ENCODE measurements at regions not wholly inside any gene's neighbourhood (a gene's known extent, or its start where the extent isn't known, plus 50 kb on each side); places are given as distances from the start of the nearest gene placed in this dataset.
"Not testable (repeated sequence)": the region's sequence is repeated elsewhere in the genome, so short reads cannot be mapped to it uniquely, and the experiment has no call there.

DNA sequence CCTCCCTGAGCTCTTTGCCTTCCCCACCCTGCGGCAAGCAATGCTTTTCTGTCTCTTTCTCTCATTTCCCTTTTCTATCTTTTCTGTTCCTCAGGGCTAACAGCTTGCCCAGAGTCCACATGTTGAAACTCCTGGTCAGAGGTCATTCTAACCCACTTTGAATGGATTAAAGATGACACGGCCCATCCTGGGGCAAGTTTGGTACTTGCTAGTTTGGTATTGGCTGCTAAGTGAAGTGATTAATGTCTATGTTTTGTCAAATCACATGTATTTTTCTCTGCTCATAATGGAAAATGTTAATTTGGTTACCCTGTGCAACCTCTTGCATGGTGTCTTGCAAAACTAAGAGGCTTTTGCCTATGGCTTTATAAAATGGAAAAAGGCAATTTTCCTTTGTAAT is 960.2 kb downstream of the CNTNAP5 start:
- no peak for DNase-seq (ENCODE audit: low read depth)
- H3K4me3 ChIP-seq (ENCODE audit: low read depth, low read length), result no peak overlapping the region
- no peak for TF ChIP-seq CTCF (IDR thresholded peaks at IDR 0.05; ENCODE audit: insufficient read depth, low read length)

DNA sequence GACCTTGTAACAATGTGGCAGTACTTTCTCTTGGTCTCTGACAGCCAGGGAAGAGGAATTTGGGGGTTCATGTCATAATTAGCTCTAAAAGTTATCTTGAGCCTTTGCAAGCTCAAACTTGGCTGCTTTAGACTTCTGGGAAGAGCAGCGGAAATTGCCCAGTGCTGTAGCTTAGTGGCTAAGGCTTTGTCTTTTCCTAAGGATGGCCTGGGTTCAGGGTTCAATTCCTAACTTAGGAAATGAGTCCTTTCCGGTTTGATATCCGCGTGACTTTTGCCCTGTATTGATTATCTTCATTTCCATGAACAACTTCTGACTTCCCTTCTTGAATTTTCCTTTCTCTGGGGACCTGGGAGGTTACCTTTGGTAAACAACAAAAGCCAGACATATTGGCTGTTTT is 961.0 kb downstream of the CNTNAP5 start:
- TF ChIP-seq CTCF (IDR thresholded peaks at IDR 0.05; ENCODE audit: insufficient read depth, low read length), result no peak
- H3K4me3 ChIP-seq (ENCODE audit: low read depth, low read length), result no peak overlapping the region
- DNase-seq (ENCODE audit: low read depth), result no peak

- not testable (repeated sequence) for H3K4me3 ChIP-seq (ENCODE audit: low read depth, low read length); DNase-seq (ENCODE audit: low read depth)
Measured at GRCh38 chr2:124986870-124987269, 961.8 kb downstream of the CNTNAP5 start.

GRCh38 chr2:124987436-124987835 is 962.3 kb downstream of the CNTNAP5 start:
- not testable (repeated sequence) for H3K4me3 ChIP-seq (ENCODE audit: low read depth, low read length); DNase-seq (ENCODE audit: low read depth)

DNA sequence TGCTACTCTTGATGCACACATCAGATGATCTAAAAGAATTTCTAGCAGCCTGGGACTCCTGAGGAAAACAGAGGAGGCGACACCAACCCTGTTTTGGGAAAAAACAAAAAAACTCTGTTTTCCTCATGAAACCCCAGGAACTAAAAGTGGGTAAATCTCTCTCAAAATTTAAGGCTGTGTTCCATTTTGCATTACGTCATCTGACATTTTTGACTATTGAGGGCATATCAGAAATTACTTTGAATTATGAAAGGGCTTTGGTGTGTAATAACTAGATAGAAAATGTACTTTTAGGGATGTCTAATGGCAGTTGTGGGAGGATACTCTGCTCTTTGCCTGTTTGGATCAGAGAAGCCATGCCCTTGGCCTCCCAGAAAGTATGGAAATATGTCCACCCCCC is 963.0 kb downstream of the CNTNAP5 start:
- TF ChIP-seq CTCF (IDR thresholded peaks at IDR 0.05; ENCODE audit: insufficient read depth, low read length), result no peak
- DNase-seq (ENCODE audit: low read depth), result no peak
- no peak overlapping the region for H3K4me3 ChIP-seq (ENCODE audit: low read depth, low read length)

DNA sequence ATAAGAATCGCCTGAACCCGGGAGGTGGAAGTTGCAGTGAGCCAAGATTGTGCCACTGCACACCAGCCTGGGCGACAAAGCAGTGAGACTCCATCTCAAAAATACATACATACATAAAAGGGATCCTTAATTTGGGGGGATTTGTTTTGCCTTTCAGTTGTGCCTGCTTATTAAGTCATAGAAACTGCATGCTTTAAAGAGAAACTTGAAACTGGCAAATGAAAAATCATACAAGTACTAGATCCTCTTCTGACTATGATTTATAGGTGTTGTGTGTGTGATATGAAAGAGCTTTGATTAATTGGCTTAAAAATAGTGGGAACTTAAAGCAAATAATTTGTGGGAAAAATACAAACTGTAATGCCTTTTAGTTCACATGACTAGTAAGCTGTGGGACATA is 963.7 kb downstream of the CNTNAP5 start:
- no peak overlapping the region for H3K4me3 ChIP-seq (ENCODE audit: low read depth, low read length)
- DNase-seq (ENCODE audit: low read depth), result no peak
- no peak for TF ChIP-seq CTCF (IDR thresholded peaks at IDR 0.05; ENCODE audit: insufficient read depth, low read length)

- H3K4me3 ChIP-seq (ENCODE audit: low read depth, low read length), result no peak overlapping the region
- no peak for DNase-seq (ENCODE audit: low read depth)
- TF ChIP-seq CTCF (IDR thresholded peaks at IDR 0.05; ENCODE audit: insufficient read depth, low read length), result no peak
Measured at GRCh38 chr2:124993809-124994208, 968.7 kb downstream of the CNTNAP5 start.

DNA sequence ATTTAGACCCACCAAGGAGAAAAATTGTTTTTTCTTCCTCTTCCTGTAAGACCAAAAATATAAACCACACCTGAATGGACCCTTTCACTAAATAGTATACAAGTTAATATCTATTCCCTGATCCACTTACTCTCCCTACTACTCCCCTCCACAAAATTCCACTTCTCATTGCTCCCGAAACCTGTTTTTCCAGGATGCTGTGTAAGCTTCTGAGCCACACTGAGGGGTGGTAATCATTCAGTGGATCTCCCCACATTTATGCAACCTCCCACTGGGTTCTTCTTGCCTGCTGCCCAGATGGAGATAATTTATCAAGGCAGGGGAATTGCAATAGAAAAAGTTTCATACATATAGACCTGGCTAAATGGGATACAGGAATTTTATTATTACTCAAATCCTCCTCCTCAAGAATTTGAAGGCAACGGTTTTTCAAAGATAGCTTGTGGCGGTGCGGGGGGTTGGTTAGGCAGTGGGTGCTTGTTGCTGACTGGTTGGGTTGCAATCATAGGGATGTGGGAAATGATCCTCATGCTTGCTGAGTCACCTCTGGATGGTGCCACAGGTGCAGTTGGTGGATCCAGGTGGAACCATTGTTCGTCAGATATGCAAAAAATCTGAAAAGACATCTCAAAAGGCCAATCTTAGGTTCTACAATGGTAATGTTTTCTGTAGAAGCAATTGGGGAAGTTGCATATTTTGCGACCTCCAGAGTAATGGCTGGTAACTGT is 970.3 kb downstream of the CNTNAP5 start:
- no peak for TF ChIP-seq CTCF (IDR thresholded peaks at IDR 0.05; ENCODE audit: insufficient read depth, low read length)

More for the DNA sequence above, 970.3 kb downstream of the CNTNAP5 start:
- DNase-seq (ENCODE audit: low read depth), result no peak
- no peak overlapping the region for H3K4me3 ChIP-seq (ENCODE audit: low read depth, low read length)

All from fibroblast of the aortic adventitia (primary cell).